Trophoblast cell (in vitro differentiated cells and primary cell): ENCODE measurements at regions not wholly inside any gene's neighbourhood (a gene's known extent, or its start where the extent isn't known, plus 50 kb on each side); places are given as distances from the start of the nearest gene placed in this dataset.

Experiments used
- DNase-seq, 2 donors: peaks; one replicate each; pipeline ENCODE4 v3.0.0-alpha.2; 2016
- H2AFZ ChIP-seq: 2 replicates; pipeline ENCODE4 v1.6.1; 2013; ENCODE audit warnings: low read length, moderate library complexity, mild to moderate bottlenecking; ENCODE audit not compliant: insufficient read depth, poor library complexity
- H2AK5ac ChIP-seq: 2 replicates; pipeline ENCODE4 v1.6.1; 2013; ENCODE audit warnings: mild to moderate bottlenecking, low read length
- H2BK120ac ChIP-seq: 2 replicates; pipeline ENCODE4 v1.6.1; 2013; ENCODE audit warnings: low read length, mild to moderate bottlenecking, moderate library complexity; ENCODE audit not compliant: insufficient read depth, poor library complexity
- H2BK12ac ChIP-seq: 2 replicates; pipeline ENCODE4 v1.6.1; 2013; ENCODE audit warnings: mild to moderate bottlenecking, low read length, moderate library complexity
- H2BK5ac ChIP-seq: 2 replicates; pipeline ENCODE4 v1.6.1; 2013; ENCODE audit warnings: low read length, low read depth, moderate library complexity, mild to moderate bottlenecking; ENCODE audit not compliant: poor library complexity
- H3K14ac ChIP-seq: 2 replicates; pipeline ENCODE4 v1.6.1; 2013; ENCODE audit warnings: mild to moderate bottlenecking, low read length
- H3K18ac ChIP-seq: 2 replicates; pipeline ENCODE4 v1.6.1; 2013; ENCODE audit warnings: mild to moderate bottlenecking, low read length
- H3K23ac ChIP-seq: 2 replicates; pipeline ENCODE4 v1.6.1; 2013; ENCODE audit warnings: low read length
- H3K27ac ChIP-seq: 2 replicates; pipeline ENCODE4 v1.5.1; 2013; ENCODE audit warnings: low read depth, mild to moderate bottlenecking, inconsistent platforms, low read length, moderate library complexity
- H3K27me3 ChIP-seq: 2 replicates; pipeline ENCODE4 v1.6.1; 2013; ENCODE audit warnings: inconsistent platforms, mild to moderate bottlenecking, low read length, moderate library complexity; ENCODE audit not compliant: insufficient read depth
- H3K36me3 ChIP-seq, 2 experiments: 1 replicate in 1 of 2; 2 replicates in 1 of 2; pipeline ENCODE4 v1.6.1; 2013; ENCODE audit warnings: low read length in 2 of 2, mild to moderate bottlenecking in 2 of 2, moderate library complexity in 1 of 2; ENCODE audit not compliant: insufficient read depth in 2 of 2, control insufficient read depth in 1 of 2
- H3K4ac ChIP-seq: 2 replicates; pipeline ENCODE4 v1.6.1; 2013; ENCODE audit warnings: low read depth, mild to moderate bottlenecking, low read length, moderate library complexity
- H3K4me1 ChIP-seq, 2 experiments: 1 replicate in 1 of 2; 2 replicates in 1 of 2; pipeline ENCODE4 v1.6.1; 2013; ENCODE audit warnings: low read length in 2 of 2, mild to moderate bottlenecking in 2 of 2, moderate library complexity in 1 of 2; ENCODE audit not compliant: insufficient read depth in 2 of 2, control insufficient read depth in 1 of 2
- H3K4me2 ChIP-seq: 2 replicates; pipeline ENCODE4 v1.6.1; 2013; ENCODE audit warnings: inconsistent platforms, mild to moderate bottlenecking, low read length, moderate library complexity
- H3K4me3 ChIP-seq: 2 replicates; pipeline ENCODE4 v1.5.1; 2013; ENCODE audit warnings: mild to moderate bottlenecking, low read depth, low read length, inconsistent platforms
- H3K79me1 ChIP-seq: one replicate; pipeline ENCODE4 v1.6.1; 2013; ENCODE audit warnings: low read length
- H3K79me2 ChIP-seq: 2 replicates; pipeline ENCODE4 v1.6.1; 2013; ENCODE audit warnings: low read length, mild to moderate bottlenecking; ENCODE audit not compliant: control insufficient read depth, insufficient read depth, poor library complexity
- H3K9ac ChIP-seq: 2 replicates; pipeline ENCODE4 v1.6.1; 2013; ENCODE audit warnings: mild to moderate bottlenecking, low read length
- H3K9me3 ChIP-seq: 2 replicates; pipeline ENCODE4 v1.6.1; 2013; ENCODE audit warnings: low read depth, mild to moderate bottlenecking, control low read depth, inconsistent platforms, low read length; ENCODE audit not compliant: insufficient read depth
- H4K12ac ChIP-seq: 2 replicates; pipeline ENCODE4 v1.6.1; 2013; ENCODE audit warnings: low read depth, mild to moderate bottlenecking, low read length, moderate library complexity
- H4K8ac ChIP-seq: 2 replicates; pipeline ENCODE4 v1.6.1; 2013; ENCODE audit warnings: low read depth, mild to moderate bottlenecking, low read length, moderate library complexity
- H4K91ac ChIP-seq: one replicate; pipeline ENCODE4 v1.6.1; 2013; ENCODE audit warnings: low read depth, mild to moderate bottlenecking, low read length, moderate library complexity
- WGBS: extraction: QIAGEN DNeasy Blood & Tissue Kit; methylation state at CpG from one replicate; pipeline ENCODE4 v1.1.7; 2013; ENCODE audit warnings: missing lambda C conversion rate; ENCODE audit not compliant: insufficient read length, insufficient coverage; ENCODE audit errors: extremely low coverage; 5-methylcytosine and 5-hydroxymethylcytosine counted together

DNA sequence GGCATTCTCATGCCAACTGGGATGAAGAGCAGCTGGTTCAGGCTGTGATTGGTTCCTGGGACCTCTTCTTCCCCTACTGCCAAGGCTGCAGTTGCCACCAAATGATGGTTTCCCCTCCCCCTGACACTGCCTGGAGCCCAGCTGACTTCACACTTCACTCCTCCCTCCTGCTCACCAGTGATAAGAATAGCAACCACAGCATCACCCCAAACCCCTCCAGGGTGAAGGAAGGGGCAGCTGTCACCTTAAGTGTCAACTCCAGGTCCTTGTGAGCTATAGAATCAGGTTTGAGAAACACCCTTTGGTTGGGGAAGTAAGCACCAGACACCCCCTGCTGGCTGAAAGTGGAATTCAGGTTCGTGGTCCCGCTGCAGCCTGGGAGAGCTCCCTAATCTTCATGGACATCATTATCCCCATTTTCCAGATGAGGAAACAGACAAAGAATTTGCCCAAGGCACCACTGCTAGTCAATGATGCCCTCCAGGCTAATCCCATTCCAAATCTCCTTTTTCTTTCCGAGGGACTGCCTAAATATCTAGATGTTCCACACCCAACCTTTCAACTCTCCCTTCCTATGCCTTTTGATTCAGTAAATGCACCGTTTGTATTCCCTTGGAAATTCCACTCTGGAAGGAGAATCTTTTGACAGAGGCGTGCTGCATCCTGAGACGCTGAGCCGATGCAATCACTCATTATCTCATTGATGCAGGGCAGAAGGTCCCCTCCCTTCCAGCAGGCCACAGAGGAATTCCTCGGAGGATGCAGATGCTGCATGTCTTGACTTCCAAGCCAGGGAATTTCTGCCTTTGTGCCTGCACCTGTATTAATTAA is 50.6 kb upstream of the UQCRFS1 start:
- Histone ChIP-seq H3K18ac (no peak overlapping the region), H2BK5ac (no peak overlapping the region), H3K14ac (no peak overlapping the region), H3K27me3 (no peaks in the 10 kb centered on the region), H2AK5ac (no peak overlapping the region), H4K12ac (no peak overlapping the region), H3K4me1 (no peaks in the 10 kb centered on the region), H3K79me1 (no peaks in the 10 kb centered on the region), H3K9me3 (peaks cover 2% of the 10 kb centered on the region), H3K27ac (no peak overlapping the region), H3K23ac (no peak overlapping the region), H2BK12ac (no peak overlapping the region), H3K79me2 (no peaks in the 10 kb centered on the region), H3K9ac (no peak overlapping the region), H3K4me2 (no peak overlapping the region), H4K8ac (no peak overlapping the region), H4K91ac (no peak overlapping the region), H2BK120ac (no peak overlapping the region), H3K36me3 (no peaks in the 10 kb centered on the region), H3K4me3 (no peak overlapping the region), H3K4ac (no peak overlapping the region), H2AFZ (no peak overlapping the region)
- WGBS = no CpG with 5 or more reads among the region's 8 CpGs
- DNase-seq = peak; percentile 83 to 96

DNA sequence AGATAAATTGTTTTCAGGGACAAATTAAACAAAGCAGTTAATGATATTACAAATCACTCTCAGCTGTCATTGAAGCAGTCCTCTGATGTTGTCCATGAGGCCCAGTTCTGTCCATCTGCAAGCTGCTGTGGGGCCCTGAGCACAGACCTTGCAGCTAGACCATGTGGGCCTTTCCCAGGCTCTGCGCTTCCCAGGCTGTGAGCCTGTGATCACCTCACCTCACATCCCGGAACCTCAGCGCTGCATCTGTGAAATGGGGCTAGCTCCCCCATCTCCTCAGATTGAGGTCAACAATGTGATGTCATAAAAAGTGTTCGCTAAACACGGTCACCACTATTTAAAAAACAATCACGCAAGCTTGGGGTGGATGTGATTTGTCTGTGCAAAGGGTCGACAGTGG is 51.9 kb upstream of the UQCRFS1 start:
- no peak for DNase-seq
- no peaks in the 10 kb centered on the region for H3K36me3 ChIP-seq
- H3K4me2 ChIP-seq = no peak overlapping the region
- H3K4me1 ChIP-seq = no peaks in the 10 kb centered on the region
- H3K4me3 ChIP-seq = no peak overlapping the region
- no peak overlapping the region for H2BK5ac ChIP-seq
- H2AFZ ChIP-seq = no peak overlapping the region
- no peak overlapping the region for H4K8ac ChIP-seq
- H3K79me1 ChIP-seq = no peaks in the 10 kb centered on the region
- no peak overlapping the region for H3K18ac ChIP-seq
- H3K9ac ChIP-seq = no peak overlapping the region
- H2BK12ac ChIP-seq = no peak overlapping the region
- H4K12ac ChIP-seq = no peak overlapping the region
- H3K14ac ChIP-seq = no peak overlapping the region
- H3K4ac ChIP-seq = no peak overlapping the region
- H3K9me3 ChIP-seq = peaks cover 3% of the 10 kb centered on the region
- no peak overlapping the region for H3K27ac ChIP-seq
- no peak overlapping the region for H2BK120ac ChIP-seq
- no CpG with 5 or more reads among the region's 7 CpGs for WGBS
- H4K91ac ChIP-seq = no peak overlapping the region
- H3K23ac ChIP-seq = no peak overlapping the region
- no peaks in the 10 kb centered on the region for H3K79me2 ChIP-seq
- H2AK5ac ChIP-seq = no peak overlapping the region
- H3K27me3 ChIP-seq = no peaks in the 10 kb centered on the region

DNA sequence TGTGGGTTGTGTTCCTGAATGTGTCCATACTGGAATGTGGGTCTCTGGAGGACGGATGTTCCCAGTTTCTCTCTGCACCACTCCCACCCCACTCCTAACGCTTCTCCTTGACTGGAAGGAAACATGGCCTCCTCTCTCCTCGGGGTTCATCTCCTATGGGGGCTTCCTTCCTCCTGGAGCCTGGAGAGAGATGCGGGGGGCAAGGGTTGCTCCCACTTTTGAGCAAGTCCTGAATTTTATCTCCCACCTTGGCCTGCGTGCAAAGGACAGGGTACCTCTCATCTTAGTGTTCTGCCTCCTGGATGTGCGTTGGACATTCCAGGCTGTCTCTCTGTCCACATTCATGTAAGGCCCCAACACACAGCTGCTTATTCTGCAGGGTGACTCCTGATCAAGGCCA is 52.5 kb upstream of the UQCRFS1 start:
- Histone ChIP-seq H3K4me2 (no peak overlapping the region), H3K4me3 (no peak overlapping the region), H3K4me1 (no peaks in the 10 kb centered on the region), H4K91ac (no peak overlapping the region), H2AK5ac (no peak overlapping the region), H3K9me3 (peaks cover 2% of the 10 kb centered on the region), H3K18ac (no peak overlapping the region), H3K36me3 (no peaks in the 10 kb centered on the region), H3K23ac (no peak overlapping the region), H3K14ac (no peak overlapping the region), H2AFZ (no peak overlapping the region), H3K27me3 (no peaks in the 10 kb centered on the region), H3K4ac (no peak overlapping the region), H2BK120ac (no peak overlapping the region), H3K79me1 (no peaks in the 10 kb centered on the region), H4K8ac (no peak overlapping the region), H3K27ac (no peak overlapping the region), H3K9ac (no peak overlapping the region), H2BK12ac (no peak overlapping the region), H4K12ac (no peak overlapping the region), H2BK5ac (no peak overlapping the region), H3K79me2 (no peaks in the 10 kb centered on the region)
- DNase-seq = no peak
- no CpG with 5 or more reads among the region's 6 CpGs for WGBS

- H3K9me3 ChIP-seq = peaks cover 2% of the 10 kb centered on the region
- no peak overlapping the region for H2AK5ac ChIP-seq
- H3K18ac ChIP-seq = no peak overlapping the region
- no peak overlapping the region for H2BK12ac ChIP-seq
- H4K8ac ChIP-seq = no peak overlapping the region
- no peaks in the 10 kb centered on the region for H3K36me3 ChIP-seq
- H3K27me3 ChIP-seq = no peaks in the 10 kb centered on the region
- H2BK5ac ChIP-seq = no peak overlapping the region
- no peak overlapping the region for H3K23ac ChIP-seq
- no peak overlapping the region for H4K12ac ChIP-seq
- no peaks in the 10 kb centered on the region for H3K4me1 ChIP-seq
- H3K9ac ChIP-seq = no peak overlapping the region
- WGBS = no CpG with 5 or more reads among the region's 4 CpGs
- no peak overlapping the region for H2AFZ ChIP-seq
- no peak overlapping the region for H4K91ac ChIP-seq
- no peak overlapping the region for H3K27ac ChIP-seq
- no peak overlapping the region for H3K4ac ChIP-seq
- no peak for DNase-seq
- no peaks in the 10 kb centered on the region for H3K79me2 ChIP-seq
- H3K79me1 ChIP-seq = no peaks in the 10 kb centered on the region
- no peak overlapping the region for H3K14ac ChIP-seq
- no peak overlapping the region for H3K4me3 ChIP-seq
- H2BK120ac ChIP-seq = no peak overlapping the region
- H3K4me2 ChIP-seq = no peak overlapping the region
Observed at GRCh38 chr19:29266001-29266400, 53.0 kb upstream of the UQCRFS1 start.
